ENCODE measurements at regions not wholly inside any gene's neighbourhood (a gene's known extent, or its start where the extent isn't known, plus 50 kb on each side); places are given as distances from the start of the nearest gene placed in this dataset.

GRCh38 chr17:51508048-51508447 is 247.7 kb downstream of the UTP18 start:
- TF ChIP-seq POLR2AphosphoS5 (IDR thresholded peaks at IDR 0.05) (no peak), CTCF (IDR thresholded peaks at IDR 0.05 in 8 of 11, conservative IDR thresholded peaks at IDR 0.05 in 3 of 11) (no peak)

Measured in spleen (tissue), 7 donors.